ENCODE measurements at regions not wholly inside any gene's neighbourhood (a gene's known extent, or its start where the extent isn't known, plus 50 kb on each side); places are given as distances from the start of the nearest gene placed in this dataset.

GRCh38 chr15:38691377-38691776 lies 126.8 kb upstream of the RASGRP1 start:
- Histone ChIP-seq H3K9ac (ENCODE audit: low read depth, low read length) (no peak overlapping the region), H3K4me2 (ENCODE audit: low read length) (no peak overlapping the region), H3K4me3 (ENCODE audit: low read length) (no peak overlapping the region), H3K9me3 (replicated peaks; ENCODE audit: low read length) (no peaks in the 10 kb centered on the region), H3K4me1 (ENCODE audit: control insufficient read depth, insufficient read depth, low read length) (no peaks in the 10 kb centered on the region), H3K36me3 (ENCODE audit: insufficient read depth, low read length) (no peaks in the 10 kb centered on the region), H3K27me3 (ENCODE audit: control insufficient read depth, insufficient read depth, low read length) (no peaks in the 10 kb centered on the region)

- Histone ChIP-seq H3K4me1 (ENCODE audit: control insufficient read depth, insufficient read depth, low read length) (no peaks in the 10 kb centered on the region), H3K27me3 (ENCODE audit: control insufficient read depth, insufficient read depth, low read length) (no peaks in the 10 kb centered on the region), H3K4me3 (ENCODE audit: low read length) (no peak overlapping the region), H3K9ac (ENCODE audit: low read depth, low read length) (no peak overlapping the region), H3K4me2 (ENCODE audit: low read length) (no peak overlapping the region), H3K36me3 (ENCODE audit: insufficient read depth, low read length) (no peaks in the 10 kb centered on the region), H3K9me3 (replicated peaks; ENCODE audit: low read length) (no peaks in the 10 kb centered on the region)
Measured at GRCh38 chr15:38691965-38692788, 127.6 kb upstream of the RASGRP1 start.

DNA sequence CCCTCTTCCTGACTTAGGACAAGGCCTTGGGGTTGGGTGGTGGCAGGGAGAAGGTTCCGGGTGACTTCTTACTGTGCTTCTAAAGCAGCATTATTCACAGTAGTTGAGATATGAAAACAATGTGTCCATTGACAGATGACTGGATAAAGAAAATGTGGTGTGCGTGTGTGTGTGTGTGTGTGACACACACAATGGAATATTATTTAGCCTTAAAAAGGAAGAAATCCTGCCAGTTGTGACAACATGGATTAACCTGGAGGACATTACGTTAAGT lies 128.1 kb upstream of the RASGRP1 start:
- Histone ChIP-seq H3K4me2 (ENCODE audit: low read length) (no peak overlapping the region), H3K9ac (ENCODE audit: low read depth, low read length) (no peak overlapping the region), H3K36me3 (ENCODE audit: insufficient read depth, low read length) (no peaks in the 10 kb centered on the region), H3K4me3 (ENCODE audit: low read length) (no peak overlapping the region), H3K9me3 (replicated peaks; ENCODE audit: low read length) (no peaks in the 10 kb centered on the region), H3K27me3 (ENCODE audit: control insufficient read depth, insufficient read depth, low read length) (no peaks in the 10 kb centered on the region), H3K4me1 (ENCODE audit: control insufficient read depth, insufficient read depth, low read length) (no peaks in the 10 kb centered on the region)

GRCh38 chr15:38695249-38696108 lies 130.9 kb upstream of the RASGRP1 start:
- no peak overlapping the region for H3K4me3 ChIP-seq (ENCODE audit: low read length)
- H3K36me3 ChIP-seq (ENCODE audit: insufficient read depth, low read length), result no peaks in the 10 kb centered on the region
- no peaks in the 10 kb centered on the region for H3K4me1 ChIP-seq (ENCODE audit: control insufficient read depth, insufficient read depth, low read length)
- no peaks in the 10 kb centered on the region for H3K27me3 ChIP-seq (ENCODE audit: control insufficient read depth, insufficient read depth, low read length)
- H3K9ac ChIP-seq (ENCODE audit: low read depth, low read length), result no peak overlapping the region
- H3K9me3 ChIP-seq (replicated peaks; ENCODE audit: low read length), result no peaks in the 10 kb centered on the region
- no peak overlapping the region for H3K4me2 ChIP-seq (ENCODE audit: low read length)

DNA sequence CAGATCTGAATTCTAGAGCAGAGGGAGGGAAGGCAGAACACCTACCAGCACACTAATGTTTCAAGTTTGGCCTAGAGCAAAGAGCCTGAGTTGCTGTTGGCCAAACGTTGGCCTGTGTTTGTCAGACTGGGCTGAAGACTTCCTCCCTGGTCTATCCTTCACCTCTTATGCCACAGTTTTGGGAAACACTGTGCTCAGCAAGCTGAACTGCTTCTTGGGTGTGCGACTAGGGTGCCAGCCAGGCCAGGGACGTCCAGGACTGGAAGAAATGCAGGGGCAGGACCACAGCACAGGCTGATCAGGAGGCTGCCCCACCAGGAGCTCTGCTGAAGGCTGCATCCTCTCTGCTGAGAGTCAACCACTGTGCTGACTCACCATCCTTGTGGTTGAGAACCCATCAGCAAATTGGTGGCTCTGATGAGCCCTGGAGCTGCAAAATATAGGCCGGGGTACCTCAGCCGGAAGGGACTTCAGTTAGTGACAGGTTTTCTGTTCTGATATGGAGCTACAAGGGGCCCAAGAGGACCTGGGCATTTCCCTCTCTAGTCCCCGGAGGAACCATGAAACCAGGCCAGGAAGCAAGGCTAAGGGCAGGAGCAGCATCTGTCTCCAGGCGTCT lies 131.6 kb upstream of the RASGRP1 start:
- Histone ChIP-seq H3K9ac (ENCODE audit: low read depth, low read length) (no peak overlapping the region), H3K36me3 (ENCODE audit: insufficient read depth, low read length) (no peaks in the 10 kb centered on the region), H3K4me3 (ENCODE audit: low read length) (no peak overlapping the region), H3K4me1 (ENCODE audit: control insufficient read depth, insufficient read depth, low read length) (no peaks in the 10 kb centered on the region), H3K27me3 (ENCODE audit: control insufficient read depth, insufficient read depth, low read length) (no peaks in the 10 kb centered on the region), H3K9me3 (replicated peaks; ENCODE audit: low read length) (no peaks in the 10 kb centered on the region), H3K4me2 (ENCODE audit: low read length) (no peak overlapping the region)

- no peaks in the 10 kb centered on the region for H3K9me3 ChIP-seq (replicated peaks; ENCODE audit: low read length)
- no peak overlapping the region for H3K4me2 ChIP-seq (ENCODE audit: low read length)
- no peaks in the 10 kb centered on the region for H3K36me3 ChIP-seq (ENCODE audit: insufficient read depth, low read length)
- H3K27me3 ChIP-seq (ENCODE audit: control insufficient read depth, insufficient read depth, low read length), result no peaks in the 10 kb centered on the region
- no peaks in the 10 kb centered on the region for H3K4me1 ChIP-seq (ENCODE audit: control insufficient read depth, insufficient read depth, low read length)
- H3K4me3 ChIP-seq (ENCODE audit: low read length), result no peak overlapping the region
- H3K9ac ChIP-seq (ENCODE audit: low read depth, low read length), result no peak overlapping the region
Measured at GRCh38 chr15:38696790-38697495, 132.3 kb upstream of the RASGRP1 start.

DNA sequence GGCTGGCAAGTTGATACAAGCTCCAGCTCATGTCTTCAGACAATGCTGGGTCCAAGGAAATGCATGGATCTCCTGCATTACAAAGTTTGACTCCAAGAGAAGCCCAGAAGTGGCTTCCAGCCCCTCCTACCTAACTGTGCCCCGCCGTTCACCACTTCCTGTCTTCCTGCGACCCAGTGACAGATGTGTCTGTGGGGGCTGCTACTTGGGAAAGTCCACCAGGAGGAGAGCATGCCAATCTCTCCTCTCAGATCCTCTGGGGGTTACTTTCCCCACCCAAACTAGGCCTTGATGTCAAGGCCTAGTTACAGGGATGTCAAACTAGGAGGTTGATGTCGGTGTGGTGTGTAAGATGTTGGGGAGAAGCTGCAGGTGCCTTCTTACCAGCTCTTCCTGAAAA lies 133.6 kb upstream of the RASGRP1 start:
- Histone ChIP-seq H3K27me3 (ENCODE audit: control insufficient read depth, insufficient read depth, low read length) (no peaks in the 10 kb centered on the region), H3K36me3 (ENCODE audit: insufficient read depth, low read length) (no peaks in the 10 kb centered on the region), H3K9me3 (replicated peaks; ENCODE audit: low read length) (no peaks in the 10 kb centered on the region), H3K4me3 (ENCODE audit: low read length) (no peak overlapping the region), H3K9ac (ENCODE audit: low read depth, low read length) (no peak overlapping the region), H3K4me1 (ENCODE audit: control insufficient read depth, insufficient read depth, low read length) (no peaks in the 10 kb centered on the region), H3K4me2 (ENCODE audit: low read length) (no peak overlapping the region)

DNA sequence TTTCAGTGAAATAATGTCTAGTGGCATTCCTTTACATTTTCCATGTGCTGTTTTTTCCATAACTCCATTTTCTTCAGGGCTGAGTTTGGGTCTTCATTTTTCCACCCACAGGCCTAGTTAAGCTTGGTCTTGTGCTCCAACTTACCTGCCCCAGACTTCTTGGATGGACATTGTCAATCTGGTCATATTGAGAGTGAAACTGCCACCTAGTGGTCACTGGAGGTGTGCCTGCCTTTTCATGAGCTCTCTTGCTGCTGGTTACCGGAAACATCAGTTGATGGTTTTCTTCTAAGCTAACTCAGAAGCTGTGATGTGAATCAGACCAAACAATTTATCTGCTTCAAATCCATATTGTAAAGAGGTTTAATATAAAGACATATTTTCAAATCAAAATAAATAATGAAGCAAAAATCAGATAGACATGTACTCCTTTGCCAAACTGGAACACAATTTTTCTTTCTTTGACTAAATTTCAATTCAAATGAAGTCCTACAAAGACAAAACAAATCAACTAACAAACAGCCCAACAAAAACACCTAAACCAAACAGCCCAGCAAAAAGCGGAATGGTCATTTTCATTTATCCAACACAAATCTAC lies 135.1 kb upstream of the RASGRP1 start:
- no peak overlapping the region for H3K4me2 ChIP-seq (ENCODE audit: low read length)
- H3K9ac ChIP-seq (ENCODE audit: low read depth, low read length), result no peak overlapping the region
- H3K4me1 ChIP-seq (ENCODE audit: control insufficient read depth, insufficient read depth, low read length), result no peaks in the 10 kb centered on the region
- H3K27me3 ChIP-seq (ENCODE audit: control insufficient read depth, insufficient read depth, low read length), result no peaks in the 10 kb centered on the region
- H3K4me3 ChIP-seq (ENCODE audit: low read length), result no peak overlapping the region
- no peaks in the 10 kb centered on the region for H3K9me3 ChIP-seq (replicated peaks; ENCODE audit: low read length)
- no peaks in the 10 kb centered on the region for H3K36me3 ChIP-seq (ENCODE audit: insufficient read depth, low read length)

- no peak overlapping the region for H3K4me3 ChIP-seq (ENCODE audit: low read length)
- H3K4me1 ChIP-seq (ENCODE audit: control insufficient read depth, insufficient read depth, low read length), result peaks cover 6% of the 10 kb centered on the region
- H3K9me3 ChIP-seq (replicated peaks; ENCODE audit: low read length), result no peaks in the 10 kb centered on the region
- no peak overlapping the region for H3K4me2 ChIP-seq (ENCODE audit: low read length)
- no peaks in the 10 kb centered on the region for H3K36me3 ChIP-seq (ENCODE audit: insufficient read depth, low read length)
- peaks cover 2% of the 10 kb centered on the region for H3K27me3 ChIP-seq (ENCODE audit: control insufficient read depth, insufficient read depth, low read length)
- H3K9ac ChIP-seq (ENCODE audit: low read depth, low read length), result no peak overlapping the region
Measured at GRCh38 chr15:38701149-38701548, 136.5 kb upstream of the RASGRP1 start.

DNA sequence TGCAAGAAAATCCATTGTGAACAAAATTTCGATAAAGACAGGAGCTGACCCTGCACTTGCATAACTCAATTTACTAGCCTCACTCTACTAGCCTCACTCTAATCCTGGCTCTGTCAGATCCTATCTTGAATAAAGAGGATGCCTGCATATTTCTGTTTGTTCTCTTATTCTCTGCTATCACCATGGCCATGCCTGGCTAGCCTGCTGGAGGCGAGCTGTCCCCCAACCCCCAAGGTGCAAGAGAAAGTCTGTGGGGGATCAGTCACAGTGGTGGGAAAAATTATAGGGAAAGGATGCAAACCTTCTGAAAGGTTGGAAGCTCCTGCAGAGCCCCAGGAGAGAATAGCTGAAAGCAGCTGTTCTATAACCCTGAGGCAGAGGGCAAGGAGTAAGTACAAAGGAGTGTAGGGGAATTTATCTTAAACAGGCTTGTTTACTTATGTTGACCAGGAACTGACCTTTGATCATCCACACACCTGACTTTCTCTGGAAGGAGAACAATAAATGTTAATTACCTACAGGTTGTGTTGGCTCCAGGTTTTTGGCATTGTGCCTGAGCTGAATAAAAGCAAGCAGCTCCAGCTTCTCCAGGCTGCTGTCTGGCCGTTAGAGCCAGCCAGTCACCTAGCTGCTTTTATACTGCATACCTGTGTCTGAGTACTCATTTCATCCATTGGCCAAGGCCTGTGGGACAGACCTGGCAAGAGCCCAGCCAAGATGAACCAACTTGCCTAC lies 137.7 kb upstream of the RASGRP1 start:
- Histone ChIP-seq H3K4me1 (ENCODE audit: control insufficient read depth, insufficient read depth, low read length) (peaks cover 6% of the 10 kb centered on the region), H3K27me3 (ENCODE audit: control insufficient read depth, insufficient read depth, low read length) (peaks cover 2% of the 10 kb centered on the region), H3K9me3 (replicated peaks; ENCODE audit: low read length) (no peaks in the 10 kb centered on the region), H3K36me3 (ENCODE audit: insufficient read depth, low read length) (no peaks in the 10 kb centered on the region), H3K4me3 (ENCODE audit: low read length) (no peak overlapping the region), H3K9ac (ENCODE audit: low read depth, low read length) (no peak overlapping the region), H3K4me2 (ENCODE audit: low read length) (no peak overlapping the region)

Data from skeletal muscle satellite cell (primary cell).